HG03432 (cell line): ENCODE measurements at regions not wholly inside any gene's neighbourhood (a gene's known extent, or its start where the extent isn't known, plus 50 kb on each side); places are given as distances from the start of the nearest gene placed in this dataset.
"Not testable (repeated sequence)": the region's sequence is repeated elsewhere in the genome, so short reads cannot be mapped to it uniquely, and the experiment has no call there.

ENCODE experiments used
- ATAC-seq: cut with Tn5 transposase; IDR thresholded peaks from one replicate; pipeline ENCODE4 v1.9.1; 2021; ENCODE audit warnings: mild to moderate bottlenecking, moderate library complexity; ENCODE audit not compliant: unreplicated experiment

DNA sequence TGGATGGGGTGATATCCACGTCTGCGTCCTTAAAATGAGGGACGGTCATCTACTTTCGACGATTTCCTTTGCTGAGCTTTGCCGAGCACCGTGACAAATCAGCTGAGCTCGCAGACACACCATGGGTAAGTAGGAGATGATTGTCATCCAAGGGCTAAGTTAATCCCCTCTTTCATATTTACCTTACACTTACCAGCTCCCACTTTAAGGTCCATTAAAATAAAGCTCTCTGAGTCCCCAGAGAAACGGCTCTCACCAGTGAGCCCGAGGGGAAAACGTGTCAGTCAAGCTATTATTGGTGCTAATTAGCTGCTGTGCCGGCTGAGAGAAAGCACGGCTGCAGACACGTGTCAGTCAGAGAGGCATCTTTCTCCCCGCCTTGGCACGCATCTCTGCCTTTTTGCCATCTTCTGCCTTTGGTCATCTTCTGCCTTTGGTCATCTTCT lies 72.2 kb downstream of the CRLF2 start:
- ATAC-seq, result no peak

- no peak for ATAC-seq
These were observed 73.3 kb downstream of the CRLF2 start for GRCh38 chrX:1139185-1139500.

- ATAC-seq, result no peak
These were observed 73.8 kb downstream of the CRLF2 start for GRCh38 chrX:1138476-1139184.

DNA sequence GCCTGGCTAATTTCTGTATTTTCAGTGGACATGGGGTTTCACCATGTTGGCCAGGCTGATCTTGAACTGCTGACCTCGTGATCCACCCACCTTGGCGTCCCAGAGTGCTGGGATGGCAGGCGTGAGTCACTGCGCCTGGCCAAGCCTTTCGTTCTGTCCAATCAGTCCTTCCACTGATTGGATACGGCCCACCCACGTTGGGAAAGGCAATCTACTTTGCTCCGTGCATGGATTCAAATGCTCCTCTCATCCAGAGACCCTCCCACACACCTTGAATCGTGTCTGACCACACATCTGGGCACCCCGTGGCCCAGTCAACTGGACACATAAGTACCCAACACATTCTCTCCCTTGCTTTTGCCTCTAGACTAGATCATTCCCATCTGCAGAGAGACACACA lies 74.9 kb downstream of the CRLF2 start:
- ATAC-seq, result no peak

DNA sequence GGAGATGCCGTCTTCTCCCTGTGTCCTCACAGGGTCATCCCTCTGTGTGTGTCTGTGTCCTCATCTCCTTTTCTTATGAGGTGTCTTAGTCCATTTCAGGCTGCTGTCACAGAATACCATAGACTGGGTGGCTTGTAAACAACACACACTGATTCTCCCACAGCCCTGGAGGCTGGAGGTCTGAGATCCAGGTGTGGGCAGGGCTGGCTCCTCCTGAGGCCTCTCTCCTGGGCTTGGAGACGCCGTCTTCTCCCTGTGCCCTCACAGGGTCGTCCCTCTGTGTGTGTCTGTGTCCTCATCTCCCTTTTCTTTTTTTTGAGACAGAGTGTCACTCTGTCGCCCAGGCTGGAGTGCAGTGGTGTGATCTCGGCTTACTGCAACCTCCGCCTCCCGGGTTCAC lies 75.9 kb downstream of the CRLF2 start:
- ATAC-seq, result not testable (repeated sequence)

DNA sequence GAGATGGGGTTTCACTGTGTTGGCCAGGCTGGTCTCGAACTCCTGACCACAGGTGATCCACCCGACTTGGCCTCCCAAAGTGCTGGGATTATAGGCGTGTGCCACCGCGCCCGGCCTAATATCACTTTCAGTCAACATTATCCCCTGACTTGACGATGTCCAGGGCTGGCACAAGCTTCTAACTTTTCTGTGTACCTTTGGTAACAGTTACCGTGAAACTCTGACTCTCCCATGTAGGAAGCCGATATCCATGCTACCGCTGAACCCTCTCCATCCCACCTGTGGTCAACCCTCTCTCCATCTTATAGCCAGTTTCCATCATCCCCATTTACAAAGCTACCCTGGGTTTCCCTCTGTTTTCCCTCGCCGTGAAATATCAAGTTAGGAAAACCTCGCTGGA lies 77.5 kb downstream of the CRLF2 start:
- no peak for ATAC-seq

GRCh38 chrX:1134156-1134555 lies 78.3 kb downstream of the CRLF2 start:
- no peak for ATAC-seq

DNA sequence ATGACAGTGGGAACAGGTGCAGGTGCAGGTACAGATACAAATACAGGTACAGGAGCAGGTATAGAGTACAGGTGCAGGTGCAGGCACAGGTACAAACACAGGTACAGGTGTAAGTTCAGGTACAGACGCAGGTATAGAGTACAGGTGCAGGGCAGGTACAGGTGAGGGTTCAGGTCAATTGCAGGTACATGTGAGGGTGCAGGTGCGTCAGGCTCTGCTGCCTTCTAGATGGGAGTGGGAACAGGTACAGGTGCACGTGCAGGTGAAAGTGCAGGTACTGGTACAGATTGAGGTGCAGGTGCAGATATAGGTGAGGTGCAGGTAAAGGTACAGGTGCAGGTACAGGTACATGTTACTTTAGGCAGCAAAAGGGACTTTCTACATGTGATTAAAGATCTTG lies 85.7 kb downstream of the CRLF2 start:
- ATAC-seq, result no peak

DNA sequence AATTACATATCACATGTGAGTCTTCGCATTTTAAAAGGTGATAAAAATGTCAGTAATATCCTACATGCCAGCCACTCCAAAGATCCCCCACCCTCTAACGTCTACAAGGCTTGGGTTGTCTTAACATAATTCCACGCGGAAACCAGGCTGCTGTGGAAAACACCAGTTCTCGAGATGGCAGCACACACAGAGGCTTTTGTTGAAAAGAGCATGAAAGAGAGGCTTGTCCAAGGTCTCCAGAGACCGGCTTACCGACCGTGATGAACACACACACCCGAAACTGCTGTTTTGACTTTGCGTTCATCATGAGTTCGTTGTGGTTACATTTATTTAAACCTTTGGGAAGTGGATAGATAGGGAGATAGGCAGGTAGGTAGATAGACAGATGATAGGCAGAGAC lies 87.9 kb downstream of the CRLF2 start:
- no peak for ATAC-seq

- not testable (repeated sequence) for ATAC-seq
These were observed 89.6 kb downstream of the CRLF2 start for GRCh38 chrX:1122851-1123250.

DNA sequence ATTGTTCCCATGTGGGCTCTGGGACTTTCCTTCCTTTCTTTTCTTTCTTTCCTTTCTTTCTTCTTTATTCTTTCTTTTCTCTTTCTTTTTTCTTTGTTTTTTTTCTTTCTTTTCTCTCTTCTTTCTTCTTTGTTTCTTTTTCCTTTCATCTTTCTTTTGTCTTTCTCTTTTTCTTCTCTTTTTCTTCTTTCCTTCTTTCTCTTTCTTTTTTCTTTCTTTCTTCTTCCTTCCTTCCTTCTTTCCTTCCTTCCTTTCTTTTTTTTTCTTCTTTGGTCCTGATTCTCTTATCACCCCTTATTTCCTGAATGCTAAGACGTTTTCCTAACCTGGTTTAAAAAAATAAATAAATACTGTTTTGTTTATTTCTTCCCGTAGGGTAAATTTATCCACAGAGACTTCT lies 93.2 kb downstream of the CRLF2 start:
- ATAC-seq, result no peak

GRCh38 chrX:1118572-1119199 lies 93.8 kb downstream of the CRLF2 start:
- ATAC-seq, result no peak

GRCh38 chrX:1115411-1115810 lies 97.0 kb downstream of the CRLF2 start:
- not testable (repeated sequence) for ATAC-seq

DNA sequence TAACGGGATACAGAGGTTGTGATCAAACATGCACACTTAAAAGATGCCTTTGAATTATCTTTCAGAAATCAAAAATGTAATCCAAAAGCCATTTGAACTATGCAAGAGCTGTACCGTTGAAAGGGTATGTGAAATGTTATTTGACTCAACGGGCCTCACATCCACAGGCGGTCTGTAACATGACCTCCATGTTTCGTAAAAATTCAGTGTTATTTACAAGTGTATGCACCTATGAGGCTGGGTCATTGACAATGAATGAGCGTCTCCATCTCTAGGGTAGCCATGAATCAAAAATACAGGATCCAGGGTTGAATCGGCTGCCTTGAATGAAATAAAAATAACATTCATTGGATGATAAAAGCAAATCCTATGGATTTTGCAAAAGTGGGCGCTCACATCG lies 100.1 kb downstream of the CRLF2 start:
- no peak for ATAC-seq

- ATAC-seq, result no peak
These were observed 100.7 kb downstream of the CRLF2 start for GRCh38 chrX:1111601-1112300.

DNA sequence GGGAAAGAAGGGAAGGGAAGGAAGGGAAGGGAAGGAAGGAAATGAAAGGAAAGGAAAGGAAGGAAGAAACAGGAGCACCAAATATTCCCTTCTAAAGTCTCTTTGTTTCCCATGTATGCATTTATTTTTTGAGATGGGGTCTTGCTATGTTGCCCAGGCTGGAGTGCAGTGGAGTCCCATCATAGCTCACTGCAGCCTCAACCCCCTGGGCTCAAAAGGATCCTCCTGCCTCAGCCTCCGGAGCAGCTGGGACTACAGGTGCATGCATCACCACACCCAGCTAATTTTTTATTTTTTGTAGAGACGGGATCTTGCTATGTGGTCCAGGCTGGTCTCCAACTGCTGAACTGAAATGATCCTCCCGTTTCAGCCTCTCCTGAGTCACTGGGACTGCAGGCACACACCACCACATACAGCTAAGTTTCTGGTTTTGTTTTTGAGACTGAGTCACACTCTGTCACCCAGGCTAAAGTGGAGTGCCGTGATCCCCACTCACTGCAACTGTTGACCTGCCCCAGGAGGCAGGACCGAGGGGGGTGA lies 102.8 kb downstream of the CRLF2 start:
- no peak for ATAC-seq

- ATAC-seq, result no peak
These were observed 103.7 kb downstream of the CRLF2 start for GRCh38 chrX:1108501-1109445.

- no peak for ATAC-seq
These were observed 105.8 kb downstream of the CRLF2 start for GRCh38 chrX:1106478-1107210.

- ATAC-seq, result no peak
These were observed 106.6 kb downstream of the CRLF2 start for GRCh38 chrX:1105671-1106419.
